ENCODE measurements at regions not wholly inside any gene's neighbourhood (a gene's known extent, or its start where the extent isn't known, plus 50 kb on each side); places are given as distances from the start of the nearest gene placed in this dataset.

DNA sequence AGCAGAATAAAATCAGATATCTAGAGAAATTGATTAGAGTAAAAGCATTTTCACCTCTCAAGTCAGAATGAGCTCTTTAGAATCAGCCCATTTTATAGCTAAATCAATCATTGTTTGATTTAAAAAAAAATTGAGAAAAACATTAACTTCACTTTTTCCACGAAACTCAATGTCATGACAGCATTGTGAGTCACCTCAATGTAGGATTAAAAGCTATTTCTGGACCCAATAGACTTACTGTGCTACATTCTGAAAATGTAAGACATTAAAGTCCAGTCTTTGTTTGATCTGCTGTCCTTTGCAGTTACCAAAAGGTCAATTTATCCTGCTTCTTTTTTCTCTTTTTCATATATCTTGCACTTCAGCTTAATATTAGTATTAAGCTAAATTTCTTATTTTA is 519.4 kb upstream of the ZNF337 start:
- ChIA-PET CTCF (ENCODE audit: low intra/inter-chr PET ratio) (no interaction called here), POLR2A (no interaction called here)
- H3K27me3 ChIP-seq (ENCODE audit: control insufficient read depth in 2 of 2, insufficient read depth in 2 of 2, low read length in 2 of 2) = no peaks in the 10 kb centered on the region
- TF ChIP-seq TFAM (CRISPR knock-in tag; conservative IDR thresholded peaks at IDR 0.05) (no peak), PRPF4 (IDR thresholded peaks at IDR 0.05; ENCODE audit: insufficient read depth, low read depth, low read length, poor library complexity, severe bottlenecking) (no peak), TOE1 (IDR thresholded peaks at IDR 0.05; ENCODE audit: borderline replicate concordance) (no peak), TOE1 (CRISPR knock-in tag; IDR thresholded peaks at IDR 0.05; ENCODE audit: borderline replicate concordance, low read depth) (no peak)
- TF ChIP-seq, protein P1, sequence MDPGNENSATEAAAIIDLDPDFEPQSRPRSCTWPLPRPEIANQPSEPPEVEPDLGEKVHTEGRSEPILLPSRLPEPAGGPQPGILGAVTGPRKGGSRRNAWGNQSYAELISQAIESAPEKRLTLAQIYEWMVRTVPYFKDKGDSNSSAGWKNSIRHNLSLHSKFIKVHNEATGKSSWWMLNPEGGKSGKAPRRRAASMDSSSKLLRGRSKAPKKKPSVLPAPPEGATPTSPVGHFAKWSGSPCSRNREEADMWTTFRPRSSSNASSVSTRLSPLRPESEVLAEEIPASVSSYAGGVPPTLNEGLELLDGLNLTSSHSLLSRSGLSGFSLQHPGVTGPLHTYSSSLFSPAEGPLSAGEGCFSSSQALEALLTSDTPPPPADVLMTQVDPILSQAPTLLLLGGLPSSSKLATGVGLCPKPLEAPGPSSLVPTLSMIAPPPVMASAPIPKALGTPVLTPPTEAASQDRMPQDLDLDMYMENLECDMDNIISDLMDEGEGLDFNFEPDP (CRISPR knock-in tag; IDR thresholded peaks at IDR 0.05) = no peak
- TF ChIP-seq, protein P2, sequence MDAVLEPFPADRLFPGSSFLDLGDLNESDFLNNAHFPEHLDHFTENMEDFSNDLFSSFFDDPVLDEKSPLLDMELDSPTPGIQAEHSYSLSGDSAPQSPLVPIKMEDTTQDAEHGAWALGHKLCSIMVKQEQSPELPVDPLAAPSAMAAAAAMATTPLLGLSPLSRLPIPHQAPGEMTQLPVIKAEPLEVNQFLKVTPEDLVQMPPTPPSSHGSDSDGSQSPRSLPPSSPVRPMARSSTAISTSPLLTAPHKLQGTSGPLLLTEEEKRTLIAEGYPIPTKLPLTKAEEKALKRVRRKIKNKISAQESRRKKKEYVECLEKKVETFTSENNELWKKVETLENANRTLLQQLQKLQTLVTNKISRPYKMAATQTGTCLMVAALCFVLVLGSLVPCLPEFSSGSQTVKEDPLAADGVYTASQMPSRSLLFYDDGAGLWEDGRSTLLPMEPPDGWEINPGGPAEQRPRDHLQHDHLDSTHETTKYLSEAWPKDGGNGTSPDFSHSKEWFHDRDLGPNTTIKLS (IDR thresholded peaks at IDR 0.05; ENCODE audit: borderline replicate concordance, low read depth) = no peak
- H3K9me1 ChIP-seq (ENCODE audit: control insufficient read depth, insufficient read depth, low read length) = no peaks in the 10 kb centered on the region
- no peak overlapping the region for H3K27ac ChIP-seq (ENCODE audit: extremely low read depth, low read depth, low read length)
- no peaks in the 10 kb centered on the region for H3K9me3 ChIP-seq (replicated peaks; ENCODE audit: control insufficient read depth, insufficient read depth, low read depth, low read length)
- no TSS peak for BruUV-seq (replicated peaks)
- no peaks in the 10 kb centered on the region for H3K36me3 ChIP-seq (ENCODE audit: control insufficient read depth, insufficient read depth, low read length)
- no peak overlapping the region for H2AFZ ChIP-seq (ENCODE audit: low read depth, low read length)
- H3K4me1 ChIP-seq (replicated peaks in 1 of 2; ENCODE audit: control insufficient read depth in 2 of 2, insufficient read depth in 2 of 2, low read length in 2 of 2) = no peaks in the 10 kb centered on the region
- intact Hi-C loops (cut with micrococcal nuclease) = loop anchor here (5.0 kb wide), 1 partner anchor 39 kb away; no protein-coding TSS in a partner anchor
- no peak overlapping the region for H3K4me3 ChIP-seq
- no peak overlapping the region for H3K9ac ChIP-seq (ENCODE audit: insufficient read depth in 1 of 2, low read depth in 2 of 2, low read length in 2 of 2)
- FAIRE-seq (no peak), ATAC-seq (no peak), DNase-seq (ENCODE audit: extremely low read depth in 1 of 4, low spot score in 3 of 4) (no peak)
- H3K79me2 ChIP-seq (ENCODE audit: control insufficient read depth, insufficient read depth, low read length) = no peaks in the 10 kb centered on the region
- H3K4me2 ChIP-seq (ENCODE audit: insufficient read depth, low read length) = no peak overlapping the region
- 0% methylated on average over 1 of the region's 1 CpG for WGBS (ENCODE audit: insufficient coverage, low coverage, missing lambda C conversion rate)
- no peaks in the 10 kb centered on the region for H4K20me1 ChIP-seq (replicated peaks; ENCODE audit: control insufficient read depth, insufficient read depth, low read length)
- in situ Hi-C loops (cut with MboI) = no loop called here
